H1 (cell line): ENCODE measurements at regions not wholly inside any gene's neighbourhood (a gene's known extent, or its start where the extent isn't known, plus 50 kb on each side); places are given as distances from the start of the nearest gene placed in this dataset.

Experiments used
- CHD2 ChIP-seq: IDR thresholded peaks from 2 replicates; pipeline ENCODE4 v1.6.1; 2012; ENCODE audit warnings: low read length, improper control_type of control experiment
- CHD7 ChIP-seq: fragments of 300-600 bp; sonication (generic); IDR thresholded peaks from 2 replicates; pipeline ENCODE4 v1.7.1; 2012; ENCODE audit warnings: low read length, moderate library complexity, mild to moderate bottlenecking, inconsistent platforms; ENCODE audit not compliant: insufficient replicate concordance
- CTBP2 ChIP-seq: IDR thresholded peaks from 2 replicates; pipeline ENCODE4 v1.7.0; 2011; ENCODE audit warnings: borderline replicate concordance, mild to moderate bottlenecking, moderate library complexity, mixed read lengths, low read length; ENCODE audit not compliant: insufficient read depth, insufficient read length
- EP300 ChIP-seq, 2 experiments: IDR thresholded peaks; 1 replicate in 1 of 2; 2 replicates in 1 of 2; pipeline ENCODE4 v1.6.1; 2011 to 2012; ENCODE audit warnings: low read depth in 2 of 2, low read length in 2 of 2, mild to moderate bottlenecking in 2 of 2, borderline replicate concordance in 1 of 2, inconsistent platforms in 1 of 2, moderate library complexity in 1 of 2
- FOSL1 ChIP-seq: IDR thresholded peaks from 2 replicates; pipeline ENCODE4 v1.6.1; 2011; ENCODE audit warnings: mild to moderate bottlenecking, low read depth, low read length, moderate library complexity; ENCODE audit not compliant: insufficient read depth
- HDAC6 ChIP-seq: IDR thresholded peaks from one replicate; pipeline ENCODE4 v1.7.1; 2012; ENCODE audit warnings: low read depth, mild to moderate bottlenecking, inconsistent platforms, low read length, moderate library complexity
- MAX ChIP-seq: IDR thresholded peaks from 2 replicates; pipeline ENCODE4 v1.6.1; 2012; ENCODE audit warnings: inconsistent platforms
- NANOG ChIP-seq: IDR thresholded peaks from 2 replicates; pipeline ENCODE4 v1.6.1; 2011; ENCODE audit warnings: low read length, low read depth, mild to moderate bottlenecking, inconsistent platforms; ENCODE audit not compliant: insufficient read depth, poor library complexity, severe bottlenecking
- POU5F1 ChIP-seq: IDR thresholded peaks from 2 replicates; pipeline ENCODE4 v1.6.1; 2011; ENCODE audit warnings: low read depth, mild to moderate bottlenecking, low read length, moderate library complexity
- SP2 ChIP-seq: IDR thresholded peaks from 2 replicates; pipeline ENCODE4 v1.6.1; 2012; ENCODE audit warnings: mild to moderate bottlenecking, low read length, inconsistent platforms
- ZNF274 ChIP-seq: IDR thresholded peaks from 2 replicates; pipeline ENCODE4 v1.7.0; 2012; ENCODE audit warnings: low read length, borderline replicate concordance; ENCODE audit errors: extremely low read depth

GRCh38 chr12:20134652-20135051 lies 233.7 kb upstream of the PDE3A start (continued):
- TF ChIP-seq CHD7: no peak
- no peak for TF ChIP-seq SP2
- no peak for TF ChIP-seq EP300 (IDR thresholded peaks at IDR 0.05; ENCODE audit: borderline replicate concordance in 1 of 2, low read depth in 2 of 2, low read length in 2 of 2)
- TF ChIP-seq ZNF274: no peak
- no peak for TF ChIP-seq CTBP2
- no peak for TF ChIP-seq CHD2
- TF ChIP-seq MAX: no peak
- no peak for TF ChIP-seq POU5F1
- no peak for TF ChIP-seq NANOG
- no peak for TF ChIP-seq HDAC6
- TF ChIP-seq FOSL1: no peak
